NCI-H2171 (cell line): ENCODE measurements at regions not wholly inside any gene's neighbourhood (a gene's known extent, or its start where the extent isn't known, plus 50 kb on each side); places are given as distances from the start of the nearest gene placed in this dataset.

Source experiments
- DNase-seq: peaks from one replicate; lab custom pipeline; 2025; lab: John Stamatoyannopoulos, UW

GRCh38 chr10:30793093-30793492 is 163.5 kb upstream of the LYZL2 start:
- no peak for DNase-seq

- DNase-seq: no peak
Measured at GRCh38 chr10:30792025-30792424, 162.5 kb upstream of the LYZL2 start.

GRCh38 chr10:30791197-30791611 is 161.7 kb upstream of the LYZL2 start:
- DNase-seq: no peak

- DNase-seq: no peak
Measured at GRCh38 chr10:30789806-30790205, 160.3 kb upstream of the LYZL2 start.

GRCh38 chr10:30788307-30788706 is 158.8 kb upstream of the LYZL2 start:
- no peak for DNase-seq

- DNase-seq: no peak
Measured at GRCh38 chr10:30786906-30787305, 157.4 kb upstream of the LYZL2 start.

GRCh38 chr10:30786131-30786530 is 156.6 kb upstream of the LYZL2 start:
- no peak for DNase-seq

- DNase-seq: peak; percentile 11
Measured at GRCh38 chr10:30784897-30785605, 155.5 kb upstream of the LYZL2 start.

GRCh38 chr10:30784524-30784896 is 155.0 kb upstream of the LYZL2 start:
- DNase-seq: no peak

GRCh38 chr10:30783939-30784501 is 154.5 kb upstream of the LYZL2 start:
- DNase-seq: peak; percentile 57

- DNase-seq: peak; percentile 19
Measured at GRCh38 chr10:30782537-30783461, 153.2 kb upstream of the LYZL2 start.

- DNase-seq: no peak
Measured at GRCh38 chr10:30782157-30782536, 152.6 kb upstream of the LYZL2 start.

- DNase-seq: no peak
Measured at GRCh38 chr10:30781670-30782121, 152.1 kb upstream of the LYZL2 start.

GRCh38 chr10:30778769-30779168 is 149.2 kb upstream of the LYZL2 start:
- no peak for DNase-seq

- DNase-seq: no peak
Measured at GRCh38 chr10:30775779-30776591, 146.4 kb upstream of the LYZL2 start.

- DNase-seq: no peak
Measured at GRCh38 chr10:30774261-30774660, 144.7 kb upstream of the LYZL2 start.

GRCh38 chr10:30773501-30773900 is 143.9 kb upstream of the LYZL2 start:
- DNase-seq: no peak

- no peak for DNase-seq
Measured at GRCh38 chr10:30770816-30771215, 141.3 kb upstream of the LYZL2 start.

GRCh38 chr10:30770229-30770628 is 140.7 kb upstream of the LYZL2 start:
- DNase-seq: no peak

- DNase-seq: no peak
Measured at GRCh38 chr10:30769361-30769760, 139.8 kb upstream of the LYZL2 start.

- no peak for DNase-seq
Measured at GRCh38 chr10:30765616-30766015, 136.1 kb upstream of the LYZL2 start.

GRCh38 chr10:30765022-30765615 is 135.6 kb upstream of the LYZL2 start:
- DNase-seq: no peak
